ENCODE measurements at regions not wholly inside any gene's neighbourhood (a gene's known extent, or its start where the extent isn't known, plus 50 kb on each side); places are given as distances from the start of the nearest gene placed in this dataset.
"Not testable (repeated sequence)": the region's sequence is repeated elsewhere in the genome, so short reads cannot be mapped to it uniquely, and the experiment has no call there.

GRCh38 chr13:61215116-61215515 is 200.5 kb downstream of the PCDH20 start:
- DNase-seq (ENCODE audit: low read depth, low spot score), result no peak

GRCh38 chr13:61214551-61214950 is 201.1 kb downstream of the PCDH20 start:
- no peak for DNase-seq (ENCODE audit: low read depth, low spot score)

- DNase-seq (ENCODE audit: low read depth, low spot score), result not testable (repeated sequence)
Observed at GRCh38 chr13:61205898-61206297, 209.8 kb downstream of the PCDH20 start.

- no peak for DNase-seq (ENCODE audit: low read depth, low spot score)
Observed at GRCh38 chr13:61204025-61204424, 211.6 kb downstream of the PCDH20 start.

- peak; percentile 57 for DNase-seq (ENCODE audit: low read depth, low spot score)
Observed at GRCh38 chr13:61202042-61202441, 213.6 kb downstream of the PCDH20 start.

GRCh38 chr13:61192826-61193225 is 222.8 kb downstream of the PCDH20 start:
- no peak for DNase-seq (ENCODE audit: low read depth, low spot score)

GRCh38 chr13:61188057-61188456 is 227.6 kb downstream of the PCDH20 start:
- DNase-seq (ENCODE audit: low read depth, low spot score), result no peak

GRCh38 chr13:61187471-61187870 is 228.2 kb downstream of the PCDH20 start:
- DNase-seq (ENCODE audit: low read depth, low spot score), result no peak

- no peak for DNase-seq (ENCODE audit: low read depth, low spot score)
Observed at GRCh38 chr13:61183670-61184069, 232.0 kb downstream of the PCDH20 start.

GRCh38 chr13:61180234-61180633 is 235.4 kb downstream of the PCDH20 start:
- DNase-seq (ENCODE audit: low read depth, low spot score), result no peak

GRCh38 chr13:61179741-61180140 is 235.9 kb downstream of the PCDH20 start:
- no peak for DNase-seq (ENCODE audit: low read depth, low spot score)

GRCh38 chr13:61170856-61171255 is 244.8 kb downstream of the PCDH20 start:
- no peak for DNase-seq (ENCODE audit: low read depth, low spot score)

- DNase-seq (ENCODE audit: low read depth, low spot score), result no peak
Observed at GRCh38 chr13:61162636-61163035, 253.0 kb downstream of the PCDH20 start.

- no peak for DNase-seq (ENCODE audit: low read depth, low spot score)
Observed at GRCh38 chr13:61162106-61162505, 253.5 kb downstream of the PCDH20 start.

GRCh38 chr13:61156753-61157152 is 258.9 kb downstream of the PCDH20 start:
- no peak for DNase-seq (ENCODE audit: low read depth, low spot score)

GRCh38 chr13:61151062-61151461 is 264.6 kb downstream of the PCDH20 start:
- no peak for DNase-seq (ENCODE audit: low read depth, low spot score)

- no peak for DNase-seq (ENCODE audit: low read depth, low spot score)
Observed at GRCh38 chr13:61149331-61149730, 266.3 kb downstream of the PCDH20 start.

GRCh38 chr13:61148691-61149315 is 266.8 kb downstream of the PCDH20 start:
- DNase-seq (ENCODE audit: low read depth, low spot score), result no peak

- no peak for DNase-seq (ENCODE audit: low read depth, low spot score)
Observed at GRCh38 chr13:61148211-61148610, 267.4 kb downstream of the PCDH20 start.

- no peak for DNase-seq (ENCODE audit: low read depth, low spot score)
Observed at GRCh38 chr13:61146571-61146970, 269.1 kb downstream of the PCDH20 start.

- DNase-seq (ENCODE audit: low read depth, low spot score), result no peak
Observed at GRCh38 chr13:61146158-61146557, 269.5 kb downstream of the PCDH20 start.

- DNase-seq (ENCODE audit: low read depth, low spot score), result no peak
Observed at GRCh38 chr13:61144834-61145593, 270.6 kb downstream of the PCDH20 start.

- DNase-seq (ENCODE audit: low read depth, low spot score), result no peak
Observed at GRCh38 chr13:61144301-61144700, 271.3 kb downstream of the PCDH20 start.
